T-helper 2 cell treated with Interferon-gamma antibody and Interleukin-4, amounts not matched to agents 5 μg/mL and 100 μg/mL, for 36 hours (primary cell): ENCODE measurements at regions not wholly inside any gene's neighbourhood (a gene's known extent, or its start where the extent isn't known, plus 50 kb on each side); places are given as distances from the start of the nearest gene placed in this dataset.

Experiments
- DNase-seq: peaks from one replicate; pipeline ENCODE4 v3.0.0; 2021; ENCODE audit warnings: low spot score
- H3K27ac Mint-ChIP-seq: one replicate; pipeline ENCODE4 v1.8.0; 2021; ENCODE audit warnings: mild to moderate bottlenecking, mixed read lengths
- H3K27me3 Mint-ChIP-seq: one replicate; pipeline ENCODE4 v1.8.0; 2021; ENCODE audit warnings: low read depth, mixed read lengths
- H3K36me3 Mint-ChIP-seq: one replicate; pipeline ENCODE4 v1.8.0; 2021; ENCODE audit warnings: low read depth, mixed read lengths
- H3K4me1 Mint-ChIP-seq: one replicate; pipeline ENCODE4 v1.8.0; 2021; ENCODE audit warnings: low read depth, mixed read lengths
- H3K4me3 Mint-ChIP-seq: one replicate; pipeline ENCODE4 v1.8.0; 2022; ENCODE audit warnings: mild to moderate bottlenecking, moderate library complexity, mixed read lengths
- H3K9me3 Mint-ChIP-seq: one replicate; pipeline ENCODE4 v1.8.0; 2021; ENCODE audit warnings: mixed read lengths

DNA sequence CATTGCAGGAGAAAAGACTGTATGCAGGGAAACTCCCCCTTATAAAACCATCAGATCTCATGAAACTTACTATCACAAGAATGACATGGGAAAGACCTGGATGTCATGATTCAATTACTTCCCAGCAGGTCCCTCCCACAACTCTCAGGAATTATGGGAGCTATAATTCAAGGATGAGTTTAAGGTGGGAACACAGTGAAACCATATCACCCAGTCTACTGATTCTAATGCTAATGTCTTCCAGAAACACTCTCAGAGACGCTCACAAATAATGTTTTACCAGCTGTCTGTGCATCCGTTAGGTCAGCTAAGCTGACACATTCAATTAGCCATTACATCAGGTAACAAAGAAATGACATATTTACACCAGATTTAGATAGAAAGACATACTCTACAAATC, 637.9 kb downstream of the NLGN4Y start:
- Mint-ChIP-seq H3K27ac (no peak overlapping the region), H3K36me3 (no peaks in the 10 kb centered on the region)

DNA sequence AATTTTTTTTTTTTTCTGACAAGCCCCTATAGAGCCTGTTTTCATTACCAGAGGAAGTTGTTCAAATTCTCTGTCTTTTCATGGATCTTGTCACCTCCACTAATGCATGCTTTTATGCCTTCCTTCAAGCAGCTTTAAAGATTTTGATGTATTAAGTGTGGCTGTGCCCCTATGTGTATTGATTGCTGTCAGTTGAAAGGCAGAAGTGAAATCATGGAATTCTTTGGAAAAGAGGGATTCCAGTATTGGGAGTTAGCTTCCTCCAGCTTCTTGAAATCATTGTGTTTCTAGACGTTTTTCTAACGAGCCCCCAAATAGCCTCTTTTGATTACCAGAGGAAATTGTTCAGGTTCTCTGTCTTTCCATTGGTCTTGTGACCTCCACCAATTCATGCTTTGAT, 655.6 kb downstream of the NLGN4Y start:
- Mint-ChIP-seq H3K4me1 (no peaks in the 10 kb centered on the region), H3K36me3 (no peaks in the 10 kb centered on the region), H3K27ac (no peak overlapping the region)

More for the DNA sequence above, 637.9 kb downstream of the NLGN4Y start:
- H3K9me3 Mint-ChIP-seq = no peaks in the 10 kb centered on the region
- H3K27me3 Mint-ChIP-seq = no peaks in the 10 kb centered on the region
- H3K4me1 Mint-ChIP-seq = no peaks in the 10 kb centered on the region
- H3K4me3 Mint-ChIP-seq = no peak overlapping the region
- DNase-seq = no peak

DNA sequence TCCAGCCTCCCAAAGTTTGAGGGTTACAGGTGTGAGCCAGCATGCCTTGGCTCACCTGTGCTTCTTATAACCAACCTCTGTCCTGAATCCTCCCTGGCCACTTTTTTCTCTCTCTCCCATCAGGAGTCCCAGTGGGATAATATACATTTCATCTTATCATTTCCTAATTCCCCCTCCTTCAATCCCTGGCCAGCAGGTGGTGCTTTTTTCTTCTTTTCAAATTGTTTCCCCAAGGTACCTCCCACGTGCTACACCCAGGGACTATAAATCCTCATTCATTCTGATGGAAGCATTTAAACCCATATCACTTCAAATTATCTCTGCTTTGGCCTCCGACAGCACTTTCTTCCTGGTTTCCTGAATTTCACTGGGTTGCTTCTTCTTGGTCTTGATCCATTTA, 704.7 kb downstream of the NLGN4Y start:
- Mint-ChIP-seq H3K27ac (no peak overlapping the region), H3K36me3 (no peaks in the 10 kb centered on the region), H3K4me3 (no peak overlapping the region), H3K9me3 (no peaks in the 10 kb centered on the region), H3K27me3 (no peaks in the 10 kb centered on the region), H3K4me1 (no peaks in the 10 kb centered on the region)
- no peak for DNase-seq

More for the DNA sequence above, 655.6 kb downstream of the NLGN4Y start:
- DNase-seq = no peak
- Mint-ChIP-seq H3K27me3 (no peaks in the 10 kb centered on the region), H3K9me3 (no peaks in the 10 kb centered on the region), H3K4me3 (no peak overlapping the region)

DNA sequence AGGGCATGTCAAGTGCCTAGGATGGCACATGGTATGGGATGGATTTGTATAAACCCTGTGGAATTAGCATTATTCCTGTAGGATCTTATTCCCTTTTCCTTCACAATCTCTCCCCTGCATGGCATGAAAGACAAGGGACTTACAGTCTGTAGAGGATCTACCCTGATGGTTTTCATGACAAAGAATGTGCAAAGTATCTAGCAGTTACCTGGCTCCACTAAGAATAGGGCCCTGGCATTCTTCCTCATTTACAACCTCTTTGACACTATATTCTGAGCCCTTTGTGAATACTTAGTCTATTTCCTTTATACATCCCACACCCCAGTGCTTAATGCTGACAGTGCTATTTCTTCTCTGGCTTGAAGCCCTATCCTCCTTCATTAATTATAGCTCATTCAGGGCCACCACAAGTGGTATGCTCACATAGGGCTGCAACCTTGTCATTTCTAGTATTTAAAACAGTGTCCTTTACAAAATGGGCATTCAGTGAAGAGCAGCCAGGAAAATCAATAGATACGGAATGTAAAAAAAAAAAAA, 715.3 kb downstream of the NLGN4Y start:
- no peak for DNase-seq
- H3K4me3 Mint-ChIP-seq = no peak overlapping the region
- H3K9me3 Mint-ChIP-seq = no peaks in the 10 kb centered on the region
- no peaks in the 10 kb centered on the region for H3K4me1 Mint-ChIP-seq
- no peak overlapping the region for H3K27ac Mint-ChIP-seq
- H3K27me3 Mint-ChIP-seq = no peaks in the 10 kb centered on the region
- H3K36me3 Mint-ChIP-seq = no peaks in the 10 kb centered on the region

DNA sequence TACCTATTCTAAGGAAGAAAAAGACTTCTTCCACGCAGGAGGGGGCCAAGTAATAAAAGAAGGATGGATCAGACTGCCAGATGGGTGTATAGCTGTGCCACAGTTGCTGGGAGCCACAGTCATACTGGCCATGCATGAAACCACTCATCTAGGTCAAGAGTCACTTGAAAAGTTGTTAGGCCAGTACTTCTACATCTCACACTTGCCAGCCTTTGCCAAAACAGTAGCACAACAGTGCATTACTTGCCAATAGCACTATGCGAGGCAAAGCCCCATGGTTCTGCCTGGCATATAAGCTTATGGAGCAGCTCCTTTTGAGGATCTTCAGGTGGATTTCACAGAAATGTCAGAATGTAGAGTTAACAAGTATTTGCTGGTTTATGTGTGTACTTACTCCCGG, 735.0 kb downstream of the NLGN4Y start:
- Mint-ChIP-seq H3K9me3 (peaks cover 3% of the 10 kb centered on the region), H3K4me3 (no peak overlapping the region), H3K27me3 (no peaks in the 10 kb centered on the region), H3K27ac (no peak overlapping the region), H3K4me1 (no peaks in the 10 kb centered on the region), H3K36me3 (no peaks in the 10 kb centered on the region)
- DNase-seq = no peak

DNA sequence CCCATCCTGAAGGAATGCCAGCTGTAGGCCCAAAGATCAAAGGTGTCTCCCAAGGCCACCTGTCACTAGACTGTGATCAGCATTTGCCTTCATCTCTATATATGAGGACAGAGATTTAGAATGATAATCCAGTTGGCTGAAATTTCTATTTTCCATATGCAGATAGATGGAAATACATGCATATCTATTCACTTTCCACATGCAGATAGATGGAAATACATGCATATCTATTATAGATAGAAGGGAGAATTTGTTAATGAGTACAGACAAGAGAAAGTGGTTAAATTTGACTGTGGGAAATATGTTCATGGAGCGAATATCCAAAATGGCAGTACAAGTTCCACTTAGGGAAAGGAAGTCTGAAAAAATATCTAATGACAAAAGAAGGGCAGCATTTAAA, 762.2 kb downstream of the NLGN4Y start:
- Mint-ChIP-seq H3K4me3 (no peak overlapping the region), H3K36me3 (no peaks in the 10 kb centered on the region), H3K27me3 (no peaks in the 10 kb centered on the region), H3K9me3 (no peaks in the 10 kb centered on the region), H3K27ac (no peak overlapping the region), H3K4me1 (no peaks in the 10 kb centered on the region)
- DNase-seq = no peak

DNA sequence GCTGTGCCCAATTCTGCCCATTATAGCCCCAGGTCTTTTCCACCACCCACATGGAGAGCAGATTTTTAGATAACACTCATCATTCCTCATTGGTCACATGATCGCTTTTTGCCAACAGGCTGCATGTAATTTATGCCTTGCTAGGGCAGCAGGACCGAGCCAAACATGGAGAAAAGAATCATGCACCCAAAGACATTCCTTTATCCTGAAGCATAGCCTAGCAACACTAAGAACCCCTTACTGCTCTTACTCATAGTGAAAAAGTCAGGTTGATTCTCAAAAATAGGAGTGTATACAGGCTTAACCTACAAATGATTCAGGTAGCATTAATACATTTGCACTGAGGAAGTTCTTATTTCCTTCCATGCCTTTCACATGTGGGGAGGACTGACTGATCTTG, 765.5 kb downstream of the NLGN4Y start:
- H3K4me1 Mint-ChIP-seq = no peaks in the 10 kb centered on the region
- no peaks in the 10 kb centered on the region for H3K9me3 Mint-ChIP-seq
- H3K27me3 Mint-ChIP-seq = no peaks in the 10 kb centered on the region
- no peak overlapping the region for H3K27ac Mint-ChIP-seq
- no peak for DNase-seq
- H3K4me3 Mint-ChIP-seq = no peak overlapping the region
- H3K36me3 Mint-ChIP-seq = no peaks in the 10 kb centered on the region

DNA sequence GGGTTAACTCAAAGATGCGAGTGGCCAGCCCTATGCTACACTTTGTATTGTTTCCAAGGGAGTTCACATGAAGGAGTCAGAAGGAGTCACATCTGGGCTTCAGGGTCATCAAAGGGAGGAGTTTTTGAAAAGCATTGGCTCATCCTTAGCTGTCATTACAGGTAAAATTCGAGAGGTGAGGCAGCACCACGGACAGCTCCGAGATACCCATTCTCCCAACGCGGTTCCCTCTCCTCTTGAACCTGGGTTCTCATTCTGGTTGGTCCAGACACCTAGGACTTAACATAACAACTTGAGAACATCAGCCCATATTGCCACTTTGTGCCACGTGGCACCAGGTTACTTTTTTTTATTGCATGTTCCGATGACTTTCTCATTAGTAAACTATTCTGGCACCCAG, 768.6 kb downstream of the NLGN4Y start:
- Mint-ChIP-seq H3K9me3 (no peaks in the 10 kb centered on the region), H3K27ac (no peak overlapping the region), H3K27me3 (no peaks in the 10 kb centered on the region), H3K36me3 (no peaks in the 10 kb centered on the region), H3K4me3 (no peak overlapping the region), H3K4me1 (no peaks in the 10 kb centered on the region)
- no peak for DNase-seq

DNA sequence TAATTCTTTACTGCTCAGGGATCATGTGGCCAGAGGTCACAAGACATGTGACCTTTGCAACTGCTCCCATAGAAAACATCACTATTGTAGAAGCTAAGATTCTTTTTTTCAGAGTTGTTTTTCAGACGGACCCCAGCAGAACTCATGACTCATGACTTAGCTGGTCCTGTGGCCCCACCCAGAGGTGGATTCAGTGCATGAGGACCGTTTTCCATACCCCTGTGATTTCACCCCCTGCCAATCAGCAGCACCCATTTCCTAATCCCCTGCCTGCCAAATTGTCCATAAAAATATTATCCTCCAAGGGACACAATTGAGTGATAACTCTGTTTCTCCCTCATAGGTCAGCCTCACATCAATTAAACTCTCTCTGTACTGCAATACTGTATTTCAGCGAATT, 777.5 kb downstream of the NLGN4Y start:
- Mint-ChIP-seq H3K9me3 (no peaks in the 10 kb centered on the region), H3K36me3 (no peaks in the 10 kb centered on the region), H3K27me3 (no peaks in the 10 kb centered on the region), H3K27ac (no peak overlapping the region), H3K4me1 (no peaks in the 10 kb centered on the region), H3K4me3 (no peak overlapping the region)
- no peak for DNase-seq

DNA sequence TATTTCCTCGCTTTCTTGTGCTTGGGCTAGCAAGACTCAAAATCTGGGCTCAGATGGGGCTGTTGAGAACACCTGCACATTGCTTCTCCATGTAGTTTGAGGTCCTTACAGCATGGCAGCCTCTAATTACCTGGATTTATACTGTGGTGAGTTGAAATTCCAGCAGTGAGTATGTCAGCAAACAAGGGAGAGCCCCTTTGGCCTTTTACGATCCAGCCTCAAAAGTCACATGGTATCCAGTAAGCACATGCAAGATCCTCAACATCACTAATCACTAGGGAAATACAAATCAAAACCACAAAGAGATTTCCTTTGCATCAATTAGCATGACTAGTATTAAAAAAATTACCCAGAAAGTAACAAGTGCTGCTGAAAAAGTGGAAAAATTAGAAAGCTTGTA, 787.8 kb downstream of the NLGN4Y start:
- Mint-ChIP-seq H3K4me3 (no peak overlapping the region), H3K27ac (no peak overlapping the region)

DNA sequence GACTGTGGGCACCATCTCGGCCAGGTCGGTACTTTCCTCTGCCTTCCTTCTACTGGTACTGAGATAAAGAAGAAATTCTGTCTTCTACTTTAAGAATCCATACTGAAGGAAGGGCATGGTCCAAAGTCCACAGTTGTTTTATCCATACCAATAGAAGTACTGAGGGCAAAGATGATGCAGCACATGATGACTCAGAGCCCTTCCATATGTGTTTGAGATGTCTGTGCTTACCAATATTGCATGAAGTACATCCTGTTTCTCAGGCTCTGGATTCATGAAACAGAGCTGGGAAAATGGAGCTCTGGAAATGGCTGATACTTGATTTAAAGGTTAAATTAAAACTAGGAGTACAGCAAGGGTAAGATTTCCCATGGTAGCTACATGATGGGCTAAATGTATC, 799.9 kb downstream of the NLGN4Y start:
- H3K27me3 Mint-ChIP-seq = no peaks in the 10 kb centered on the region
- no peaks in the 10 kb centered on the region for H3K9me3 Mint-ChIP-seq
- no peak overlapping the region for H3K27ac Mint-ChIP-seq
- no peak for DNase-seq
- no peaks in the 10 kb centered on the region for H3K4me1 Mint-ChIP-seq
- no peaks in the 10 kb centered on the region for H3K36me3 Mint-ChIP-seq
- no peak overlapping the region for H3K4me3 Mint-ChIP-seq

More for the DNA sequence above, 787.8 kb downstream of the NLGN4Y start:
- Mint-ChIP-seq H3K27me3 (no peaks in the 10 kb centered on the region), H3K4me1 (no peaks in the 10 kb centered on the region), H3K9me3 (peaks cover 4% of the 10 kb centered on the region), H3K36me3 (no peaks in the 10 kb centered on the region)
- no peak for DNase-seq

DNA sequence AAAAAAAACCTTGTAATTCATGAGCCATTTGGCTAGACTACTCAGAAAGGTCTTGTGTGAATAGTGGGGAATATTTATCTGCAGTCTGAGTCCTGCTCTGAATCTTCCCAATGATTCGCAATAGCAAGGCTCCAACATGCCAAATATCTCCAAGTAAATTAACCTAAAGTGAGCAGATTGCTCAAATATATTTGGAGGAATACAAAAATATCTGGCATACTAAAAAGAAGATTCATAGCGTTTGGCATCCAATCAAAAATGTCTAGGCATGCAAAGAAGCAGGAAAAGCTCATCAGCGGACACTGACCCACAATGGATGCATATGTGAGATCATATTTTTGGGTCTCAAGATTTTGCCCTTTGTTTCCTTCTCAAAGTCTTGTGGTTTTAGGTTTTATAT, 800.9 kb downstream of the NLGN4Y start:
- Mint-ChIP-seq H3K27ac (no peak overlapping the region), H3K27me3 (no peaks in the 10 kb centered on the region), H3K4me3 (no peak overlapping the region), H3K4me1 (no peaks in the 10 kb centered on the region), H3K9me3 (no peaks in the 10 kb centered on the region), H3K36me3 (no peaks in the 10 kb centered on the region)
- DNase-seq = no peak

DNA sequence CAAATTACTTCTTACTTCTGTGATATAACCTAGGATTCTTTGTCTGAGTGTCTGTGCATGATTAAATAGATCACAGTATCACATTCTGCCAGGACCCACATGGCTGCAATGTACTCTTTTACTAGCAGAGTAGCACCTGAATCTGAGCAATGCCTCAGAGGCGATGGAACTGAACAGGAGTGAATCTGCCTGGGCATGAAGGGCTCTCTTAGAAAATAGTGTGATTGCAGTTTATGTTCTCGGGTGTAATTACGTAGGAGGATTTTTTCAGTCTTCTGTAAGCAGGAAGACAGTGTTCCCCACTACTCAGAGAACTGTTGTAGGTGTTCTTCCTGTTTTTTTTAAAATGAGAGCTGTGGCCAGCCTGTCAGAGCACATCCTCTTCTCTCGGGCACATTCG, 802.3 kb downstream of the NLGN4Y start:
- Mint-ChIP-seq H3K9me3 (no peaks in the 10 kb centered on the region), H3K4me1 (no peaks in the 10 kb centered on the region), H3K27me3 (no peaks in the 10 kb centered on the region), H3K4me3 (no peak overlapping the region), H3K27ac (no peak overlapping the region), H3K36me3 (no peaks in the 10 kb centered on the region)
- no peak for DNase-seq

DNA sequence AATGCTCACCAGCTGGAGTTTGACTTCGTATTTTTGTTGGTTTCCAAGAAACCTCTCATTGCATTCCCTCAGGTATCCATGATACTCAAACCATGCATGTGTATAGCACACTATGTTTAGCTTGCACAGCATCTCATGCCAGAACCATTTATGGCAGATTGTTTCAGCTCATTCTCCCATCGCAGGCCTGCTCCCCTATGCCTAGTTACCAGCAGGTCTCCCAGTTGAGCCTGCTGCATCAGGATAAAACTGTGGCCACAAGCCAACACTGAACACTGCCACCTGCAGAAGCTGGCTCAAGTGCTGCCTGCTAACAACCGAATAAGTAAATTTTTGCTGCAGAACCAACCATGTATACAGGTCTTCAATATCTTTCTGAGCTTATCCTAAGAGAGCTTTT, 804.5 kb downstream of the NLGN4Y start:
- Mint-ChIP-seq H3K4me1 (no peaks in the 10 kb centered on the region), H3K27ac (no peak overlapping the region), H3K4me3 (no peak overlapping the region), H3K9me3 (no peaks in the 10 kb centered on the region), H3K36me3 (no peaks in the 10 kb centered on the region), H3K27me3 (no peaks in the 10 kb centered on the region)
- no peak for DNase-seq

DNA sequence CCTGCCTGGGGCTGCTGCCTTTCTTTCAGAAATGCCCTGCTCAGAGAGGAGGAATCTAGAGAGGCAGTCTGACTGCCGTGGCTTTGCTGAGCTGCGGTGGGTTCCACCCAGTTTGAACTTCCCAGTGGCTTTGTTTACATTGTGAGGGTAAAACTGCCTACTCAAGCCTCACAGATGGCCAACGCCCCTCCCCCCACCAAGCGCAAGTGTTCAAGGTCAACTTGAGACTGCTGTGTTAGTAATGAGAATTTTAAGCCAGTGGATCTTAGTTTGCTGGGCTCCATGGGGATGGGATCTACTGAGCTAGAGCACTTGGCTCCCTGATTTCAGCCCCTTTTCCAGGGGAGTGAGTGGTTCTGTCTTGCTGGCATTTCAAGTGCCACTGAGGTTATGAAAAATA, 819.2 kb downstream of the NLGN4Y start:
- Mint-ChIP-seq H3K36me3 (no peaks in the 10 kb centered on the region), H3K27me3 (no peaks in the 10 kb centered on the region), H3K27ac (no peak overlapping the region), H3K4me3 (no peak overlapping the region), H3K9me3 (peaks cover 4% of the 10 kb centered on the region), H3K4me1 (no peaks in the 10 kb centered on the region)
- DNase-seq = no peak
